WTC11 (cell line): ENCODE measurements at regions not wholly inside any gene's neighbourhood (a gene's known extent, or its start where the extent isn't known, plus 50 kb on each side); places are given as distances from the start of the nearest gene placed in this dataset.

Source experiments
- ATAC-seq: fragments of 200-7000 bp; cut with Tn5 transposase; 2 replicates; pipeline ENCODE4 v1.10.0; 2021; ENCODE audit warnings: mild to moderate bottlenecking, moderate library complexity
- CTCF ChIA-PET: fragments of 300-600 bp; sonication (Branson Sonifier 250); formaldehyde crosslinking; loops from one replicate; lab custom pipeline; 2021; ENCODE audit warnings: antibody characterized with exemption; lab: Charles Lee
- POLR2A ChIA-PET: fragments of 350-600 bp; sonication (Branson Sonifier 250); formaldehyde crosslinking; loops from one replicate; lab custom pipeline; 2021; ENCODE audit warnings: antibody characterized with exemption; lab: Charles Lee
- DNase-seq: peaks from one replicate; pipeline ENCODE4 v3.0.0; 2021; ENCODE audit warnings: low spot score
- H3K27ac Mint-ChIP-seq: 2 replicates; pipeline ENCODE4 v1.8.0; 2021; ENCODE audit warnings: mixed read lengths
- H3K27me3 Mint-ChIP-seq: 2 replicates; pipeline ENCODE4 v1.8.0; 2021; ENCODE audit warnings: low read depth, mild to moderate bottlenecking, moderate library complexity, mixed read lengths
- H3K36me3 Mint-ChIP-seq: 2 replicates; pipeline ENCODE4 v1.8.0; 2021; ENCODE audit warnings: mixed read lengths
- H3K4me1 Mint-ChIP-seq: 2 replicates; pipeline ENCODE4 v1.8.0; 2022; ENCODE audit warnings: mixed read lengths
- H3K4me3 Mint-ChIP-seq: 2 replicates; pipeline ENCODE4 v1.8.0; 2021; ENCODE audit warnings: mild to moderate bottlenecking, moderate library complexity, mixed read lengths
- H3K9me3 Mint-ChIP-seq: 2 replicates; pipeline ENCODE4 v1.8.0; 2021; ENCODE audit warnings: mixed read lengths
- CBFB ChIP-seq: sonication (generic); formaldehyde crosslinking; IDR thresholded peaks from 2 replicates; pipeline ENCODE4 v1.8.1; 2022; ENCODE audit warnings: mild to moderate bottlenecking, low read depth, missing genetic modification reagents
- CREM ChIP-seq: sonication (generic); formaldehyde crosslinking; IDR thresholded peaks from 2 replicates; pipeline ENCODE4 v1.8.1; 2022; ENCODE audit warnings: mild to moderate bottlenecking, missing genetic modification reagents, moderate library complexity
- ETV6 ChIP-seq: sonication (generic); formaldehyde crosslinking; IDR thresholded peaks from 2 replicates; pipeline ENCODE4 v1.8.1; 2022; ENCODE audit warnings: mild to moderate bottlenecking, missing genetic modification reagents
- FOXJ3 ChIP-seq: sonication (generic); formaldehyde crosslinking; IDR thresholded peaks from 2 replicates; pipeline ENCODE4 v1.9.0; 2021; ENCODE audit warnings: missing genetic modification reagents, mild to moderate bottlenecking, borderline replicate concordance
- KAT7 ChIP-seq: sonication (generic); formaldehyde crosslinking; IDR thresholded peaks from 2 replicates; pipeline ENCODE4 v1.8.1; 2023; ENCODE audit warnings: missing genetic modification reagents, mild to moderate bottlenecking, borderline replicate concordance
- NFYB ChIP-seq: sonication (generic); formaldehyde crosslinking; conservative IDR thresholded peaks from 2 replicates; pipeline ENCODE4 v1.8.0; 2022; ENCODE audit warnings: low read depth, missing genetic modification reagents
- SMAD3 ChIP-seq: sonication (generic); formaldehyde crosslinking; IDR thresholded peaks from 2 replicates; pipeline ENCODE4 v1.8.0; 2022; ENCODE audit warnings: missing genetic modification reagents, mild to moderate bottlenecking, borderline replicate concordance
- TEAD1 ChIP-seq: sonication (generic); formaldehyde crosslinking; IDR thresholded peaks from 2 replicates; pipeline ENCODE4 v1.8.0; 2022; ENCODE audit warnings: mild to moderate bottlenecking, missing genetic modification reagents
- TEAD4 ChIP-seq: sonication (generic); formaldehyde crosslinking; IDR thresholded peaks from 2 replicates; pipeline ENCODE4 v1.8.0; 2022; ENCODE audit warnings: mild to moderate bottlenecking, missing genetic modification reagents
- ZNF232 ChIP-seq: sonication (generic); formaldehyde crosslinking; IDR thresholded peaks from 2 replicates; pipeline ENCODE4 v1.8.0; 2022; ENCODE audit warnings: mild to moderate bottlenecking, missing genetic modification reagents
- ZNF263 ChIP-seq: sonication (generic); formaldehyde crosslinking; IDR thresholded peaks from 2 replicates; pipeline ENCODE4 v1.8.1; 2022; ENCODE audit warnings: low read depth, mild to moderate bottlenecking, moderate library complexity, missing genetic modification reagents
- ZNF416 ChIP-seq: fragments of 250-450 bp; sonication (Bioruptor Pico); IDR thresholded peaks from 2 replicates; pipeline ENCODE4 v1.9.0; 2021; ENCODE audit warnings: mild to moderate bottlenecking, inconsistent platforms
- ZNF671 ChIP-seq: fragments of 250-450 bp; sonication (Bioruptor Pico); IDR thresholded peaks from 2 replicates; pipeline ENCODE4 v1.8.0; 2021; ENCODE audit warnings: mild to moderate bottlenecking
- TF ChIP-seq, protein P1 (sequence below): sonication (generic); formaldehyde crosslinking; IDR thresholded peaks from 2 replicates; pipeline ENCODE4 v1.8.1; 2023; ENCODE audit warnings: mild to moderate bottlenecking, missing genetic modification reagents, moderate library complexity
- TF ChIP-seq, protein P2 (sequence below): sonication (generic); formaldehyde crosslinking; IDR thresholded peaks from 2 replicates; pipeline ENCODE4 v1.8.0; 2023; ENCODE audit warnings: missing genetic modification reagents
- TF ChIP-seq, protein P3 (sequence below): fragments of 250-450 bp; sonication (Bioruptor Pico); IDR thresholded peaks from 2 replicates; pipeline ENCODE4 v1.9.0; 2021; ENCODE audit warnings: mild to moderate bottlenecking
- TF ChIP-seq, protein P4 (sequence below): sonication (generic); formaldehyde crosslinking; conservative IDR thresholded peaks from 2 replicates; pipeline ENCODE4 v1.8.1; 2023; ENCODE audit warnings: mild to moderate bottlenecking, low read depth, missing genetic modification reagents, moderate library complexity
- TF ChIP-seq, protein P5 (sequence below): sonication (generic); formaldehyde crosslinking; IDR thresholded peaks from 2 replicates; pipeline ENCODE4 v1.8.0; 2022; ENCODE audit warnings: mild to moderate bottlenecking, missing genetic modification reagents
- TF ChIP-seq, protein P6 (sequence below): sonication (generic); formaldehyde crosslinking; IDR thresholded peaks from 2 replicates; pipeline ENCODE4 v1.8.1; 2023; ENCODE audit warnings: mild to moderate bottlenecking, missing genetic modification reagents, moderate library complexity
- TF ChIP-seq, protein P7 (sequence below): sonication (generic); formaldehyde crosslinking; IDR thresholded peaks from 2 replicates; pipeline ENCODE4 v1.8.1; 2022; ENCODE audit warnings: missing genetic modification reagents, borderline replicate concordance
- TF ChIP-seq, protein P8 (sequence below): sonication (generic); formaldehyde crosslinking; IDR thresholded peaks from 2 replicates; pipeline ENCODE4 v1.8.0; 2022; ENCODE audit warnings: mild to moderate bottlenecking, missing genetic modification reagents
- TF ChIP-seq, protein P9 (sequence below): sonication (generic); formaldehyde crosslinking; IDR thresholded peaks from 2 replicates; pipeline ENCODE4 v1.8.0; 2022; ENCODE audit warnings: mild to moderate bottlenecking, missing genetic modification reagents

DNA sequence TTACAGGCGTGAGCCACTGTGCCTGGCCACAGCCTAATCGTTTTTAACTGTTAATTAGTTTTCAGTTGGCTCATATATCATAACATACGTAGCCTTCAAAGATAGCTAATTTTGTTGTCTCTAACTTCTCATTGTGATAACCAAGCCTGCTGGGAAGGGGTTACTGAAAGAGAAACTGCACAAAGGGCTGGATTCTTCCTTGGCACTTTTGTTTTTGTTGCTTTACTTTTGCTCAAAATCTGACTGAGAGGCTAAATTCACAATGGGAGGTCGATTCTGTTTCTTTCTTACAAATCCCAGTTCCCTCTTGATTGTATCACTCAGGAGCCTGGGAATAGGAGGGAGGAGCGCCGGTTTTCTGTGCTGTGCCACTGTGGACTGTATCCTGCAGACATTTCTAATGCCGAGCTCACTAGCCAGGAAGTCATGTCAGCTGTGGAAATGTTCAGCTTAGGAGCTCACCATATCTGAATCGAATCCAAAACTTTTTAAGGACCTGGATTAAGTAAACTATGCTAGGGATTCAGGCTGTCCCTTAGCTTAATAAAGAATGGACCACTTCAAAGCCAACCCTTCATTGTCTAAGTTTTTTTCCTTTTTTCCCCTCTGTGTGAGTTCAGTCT lies 120.5 kb upstream of the FAT1 start (continued):
- TF ChIP-seq, protein P1, sequence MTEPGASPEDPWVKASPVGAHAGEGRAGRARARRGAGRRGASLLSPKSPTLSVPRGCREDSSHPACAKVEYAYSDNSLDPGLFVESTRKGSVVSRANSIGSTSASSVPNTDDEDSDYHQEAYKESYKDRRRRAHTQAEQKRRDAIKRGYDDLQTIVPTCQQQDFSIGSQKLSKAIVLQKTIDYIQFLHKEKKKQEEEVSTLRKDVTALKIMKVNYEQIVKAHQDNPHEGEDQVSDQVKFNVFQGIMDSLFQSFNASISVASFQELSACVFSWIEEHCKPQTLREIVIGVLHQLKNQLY (CRISPR knock-in tag) = no peak
- TF ChIP-seq, protein P2, sequence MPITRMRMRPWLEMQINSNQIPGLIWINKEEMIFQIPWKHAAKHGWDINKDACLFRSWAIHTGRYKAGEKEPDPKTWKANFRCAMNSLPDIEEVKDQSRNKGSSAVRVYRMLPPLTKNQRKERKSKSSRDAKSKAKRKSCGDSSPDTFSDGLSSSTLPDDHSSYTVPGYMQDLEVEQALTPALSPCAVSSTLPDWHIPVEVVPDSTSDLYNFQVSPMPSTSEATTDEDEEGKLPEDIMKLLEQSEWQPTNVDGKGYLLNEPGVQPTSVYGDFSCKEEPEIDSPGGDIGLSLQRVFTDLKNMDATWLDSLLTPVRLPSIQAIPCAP (CRISPR knock-in tag) = no peak
- TF ChIP-seq KAT7 (CRISPR knock-in tag) (no peak), ZNF263 (no peak), NFYB (CRISPR knock-in tag) (no peak)

DNA sequence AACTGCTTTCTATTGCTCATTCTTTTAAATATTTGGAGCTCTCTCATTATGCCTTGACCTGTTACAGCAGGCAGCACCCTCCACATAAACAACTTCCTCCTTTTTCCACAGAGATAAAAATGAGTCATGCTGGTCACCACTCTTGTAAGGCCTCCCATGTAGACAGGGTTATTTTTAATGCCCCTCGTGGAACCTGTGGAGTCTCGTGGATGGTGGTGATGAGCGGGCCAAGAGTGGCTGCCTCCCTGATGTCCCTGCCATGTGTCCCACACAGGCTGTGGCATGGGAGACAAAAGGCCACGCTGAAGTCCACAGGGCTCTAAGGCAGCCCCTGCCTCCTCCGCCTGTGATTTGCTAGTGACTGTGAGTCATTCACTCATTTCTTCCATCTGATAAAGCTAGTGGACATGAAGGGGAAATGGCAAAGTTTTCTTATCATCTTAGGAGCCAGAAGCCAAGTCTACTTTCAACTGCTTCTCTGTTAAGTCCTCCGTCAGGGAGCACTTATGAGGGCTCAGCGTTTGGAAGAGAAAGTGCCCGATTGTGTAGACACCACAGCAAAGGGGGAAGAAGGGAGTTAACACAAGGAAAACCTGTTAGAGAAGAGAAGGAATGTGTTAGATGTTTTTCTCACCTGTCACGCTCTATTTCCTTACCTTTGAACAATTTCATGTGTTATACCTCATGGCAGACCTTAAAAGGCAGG lies 121.6 kb upstream of the FAT1 start:
- Mint-ChIP-seq H3K4me1 (peaks cover 6% of the 10 kb centered on the region), H3K27me3 (no peaks in the 10 kb centered on the region; the same call in 1 of the 2 replicates), H3K36me3 (peaks cover 5% of the 10 kb centered on the region), H3K27ac (no peak overlapping the region), H3K9me3 (peaks cover 15% of the 10 kb centered on the region), H3K4me3 (no peak overlapping the region)
- DNase-seq = no peak
- CTCF ChIA-PET = no interaction called here
- no peak for ATAC-seq
- TF ChIP-seq, protein P3, sequence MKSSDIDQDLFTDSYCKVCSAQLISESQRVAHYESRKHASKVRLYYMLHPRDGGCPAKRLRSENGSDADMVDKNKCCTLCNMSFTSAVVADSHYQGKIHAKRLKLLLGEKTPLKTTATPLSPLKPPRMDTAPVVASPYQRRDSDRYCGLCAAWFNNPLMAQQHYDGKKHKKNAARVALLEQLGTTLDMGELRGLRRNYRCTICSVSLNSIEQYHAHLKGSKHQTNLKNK (CRISPR knock-in tag) = no peak
- TF ChIP-seq SMAD3 (CRISPR knock-in tag) (no peak), FOXJ3 (CRISPR knock-in tag) (no peak), ZNF263 (no peak), CREM (CRISPR knock-in tag) (no peak), ETV6 (CRISPR knock-in tag) (no peak), ZNF671 (CRISPR knock-in tag) (no peak), CBFB (CRISPR knock-in tag) (no peak), ZNF232 (CRISPR knock-in tag) (no peak), TEAD1 (CRISPR knock-in tag) (no peak), TEAD4 (no peak), ZNF416 (no peak)
- TF ChIP-seq, protein P4, sequence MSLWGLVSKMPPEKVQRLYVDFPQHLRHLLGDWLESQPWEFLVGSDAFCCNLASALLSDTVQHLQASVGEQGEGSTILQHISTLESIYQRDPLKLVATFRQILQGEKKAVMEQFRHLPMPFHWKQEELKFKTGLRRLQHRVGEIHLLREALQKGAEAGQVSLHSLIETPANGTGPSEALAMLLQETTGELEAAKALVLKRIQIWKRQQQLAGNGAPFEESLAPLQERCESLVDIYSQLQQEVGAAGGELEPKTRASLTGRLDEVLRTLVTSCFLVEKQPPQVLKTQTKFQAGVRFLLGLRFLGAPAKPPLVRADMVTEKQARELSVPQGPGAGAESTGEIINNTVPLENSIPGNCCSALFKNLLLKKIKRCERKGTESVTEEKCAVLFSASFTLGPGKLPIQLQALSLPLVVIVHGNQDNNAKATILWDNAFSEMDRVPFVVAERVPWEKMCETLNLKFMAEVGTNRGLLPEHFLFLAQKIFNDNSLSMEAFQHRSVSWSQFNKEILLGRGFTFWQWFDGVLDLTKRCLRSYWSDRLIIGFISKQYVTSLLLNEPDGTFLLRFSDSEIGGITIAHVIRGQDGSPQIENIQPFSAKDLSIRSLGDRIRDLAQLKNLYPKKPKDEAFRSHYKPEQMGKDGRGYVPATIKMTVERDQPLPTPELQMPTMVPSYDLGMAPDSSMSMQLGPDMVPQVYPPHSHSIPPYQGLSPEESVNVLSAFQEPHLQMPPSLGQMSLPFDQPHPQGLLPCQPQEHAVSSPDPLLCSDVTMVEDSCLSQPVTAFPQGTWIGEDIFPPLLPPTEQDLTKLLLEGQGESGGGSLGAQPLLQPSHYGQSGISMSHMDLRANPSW = no peak
- TF ChIP-seq, protein P5, sequence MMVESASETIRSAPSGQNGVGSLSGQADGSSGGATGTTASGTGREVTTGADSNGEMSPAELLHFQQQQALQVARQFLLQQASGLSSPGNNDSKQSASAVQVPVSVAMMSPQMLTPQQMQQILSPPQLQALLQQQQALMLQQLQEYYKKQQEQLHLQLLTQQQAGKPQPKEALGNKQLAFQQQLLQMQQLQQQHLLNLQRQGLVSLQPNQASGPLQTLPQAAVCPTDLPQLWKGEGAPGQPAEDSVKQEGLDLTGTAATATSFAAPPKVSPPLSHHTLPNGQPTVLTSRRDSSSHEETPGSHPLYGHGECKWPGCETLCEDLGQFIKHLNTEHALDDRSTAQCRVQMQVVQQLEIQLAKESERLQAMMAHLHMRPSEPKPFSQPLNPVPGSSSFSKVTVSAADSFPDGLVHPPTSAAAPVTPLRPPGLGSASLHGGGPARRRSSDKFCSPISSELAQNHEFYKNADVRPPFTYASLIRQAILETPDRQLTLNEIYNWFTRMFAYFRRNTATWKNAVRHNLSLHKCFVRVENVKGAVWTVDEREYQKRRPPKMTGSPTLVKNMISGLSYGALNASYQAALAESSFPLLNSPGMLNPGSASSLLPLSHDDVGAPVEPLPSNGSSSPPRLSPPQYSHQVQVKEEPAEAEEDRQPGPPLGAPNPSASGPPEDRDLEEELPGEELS (CRISPR knock-in tag) = no peak
- TF ChIP-seq, protein P6, sequence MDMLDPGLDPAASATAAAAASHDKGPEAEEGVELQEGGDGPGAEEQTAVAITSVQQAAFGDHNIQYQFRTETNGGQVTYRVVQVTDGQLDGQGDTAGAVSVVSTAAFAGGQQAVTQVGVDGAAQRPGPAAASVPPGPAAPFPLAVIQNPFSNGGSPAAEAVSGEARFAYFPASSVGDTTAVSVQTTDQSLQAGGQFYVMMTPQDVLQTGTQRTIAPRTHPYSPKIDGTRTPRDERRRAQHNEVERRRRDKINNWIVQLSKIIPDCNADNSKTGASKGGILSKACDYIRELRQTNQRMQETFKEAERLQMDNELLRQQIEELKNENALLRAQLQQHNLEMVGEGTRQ (CRISPR knock-in tag) = no peak
- TF ChIP-seq, protein P7, sequence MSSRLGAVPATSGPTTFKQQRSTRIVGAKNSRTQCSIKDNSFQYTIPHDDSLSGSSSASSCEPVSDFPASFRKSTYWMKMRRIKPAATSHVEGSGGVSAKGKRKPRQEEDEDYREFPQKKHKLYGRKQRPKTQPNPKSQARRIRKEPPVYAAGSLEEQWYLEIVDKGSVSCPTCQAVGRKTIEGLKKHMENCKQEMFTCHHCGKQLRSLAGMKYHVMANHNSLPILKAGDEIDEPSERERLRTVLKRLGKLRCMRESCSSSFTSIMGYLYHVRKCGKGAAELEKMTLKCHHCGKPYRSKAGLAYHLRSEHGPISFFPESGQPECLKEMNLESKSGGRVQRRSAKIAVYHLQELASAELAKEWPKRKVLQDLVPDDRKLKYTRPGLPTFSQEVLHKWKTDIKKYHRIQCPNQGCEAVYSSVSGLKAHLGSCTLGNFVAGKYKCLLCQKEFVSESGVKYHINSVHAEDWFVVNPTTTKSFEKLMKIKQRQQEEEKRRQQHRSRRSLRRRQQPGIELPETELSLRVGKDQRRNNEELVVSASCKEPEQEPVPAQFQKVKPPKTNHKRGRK (CRISPR knock-in tag) = no peak
- TF ChIP-seq, protein P8, sequence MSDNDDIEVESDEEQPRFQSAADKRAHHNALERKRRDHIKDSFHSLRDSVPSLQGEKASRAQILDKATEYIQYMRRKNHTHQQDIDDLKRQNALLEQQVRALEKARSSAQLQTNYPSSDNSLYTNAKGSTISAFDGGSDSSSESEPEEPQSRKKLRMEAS (CRISPR knock-in tag) = no peak
- TF ChIP-seq, protein P9, sequence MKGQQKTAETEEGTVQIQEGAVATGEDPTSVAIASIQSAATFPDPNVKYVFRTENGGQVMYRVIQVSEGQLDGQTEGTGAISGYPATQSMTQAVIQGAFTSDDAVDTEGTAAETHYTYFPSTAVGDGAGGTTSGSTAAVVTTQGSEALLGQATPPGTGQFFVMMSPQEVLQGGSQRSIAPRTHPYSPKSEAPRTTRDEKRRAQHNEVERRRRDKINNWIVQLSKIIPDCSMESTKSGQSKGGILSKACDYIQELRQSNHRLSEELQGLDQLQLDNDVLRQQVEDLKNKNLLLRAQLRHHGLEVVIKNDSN (CRISPR knock-in tag) = no peak
- POLR2A ChIA-PET = no interaction called here
